ENCODE measurements at regions not wholly inside any gene's neighbourhood (a gene's known extent, or its start where the extent isn't known, plus 50 kb on each side); places are given as distances from the start of the nearest gene placed in this dataset.
A peak's percentile ranks its signal among the peaks of the same experiment; 100 is the strongest.

DNA sequence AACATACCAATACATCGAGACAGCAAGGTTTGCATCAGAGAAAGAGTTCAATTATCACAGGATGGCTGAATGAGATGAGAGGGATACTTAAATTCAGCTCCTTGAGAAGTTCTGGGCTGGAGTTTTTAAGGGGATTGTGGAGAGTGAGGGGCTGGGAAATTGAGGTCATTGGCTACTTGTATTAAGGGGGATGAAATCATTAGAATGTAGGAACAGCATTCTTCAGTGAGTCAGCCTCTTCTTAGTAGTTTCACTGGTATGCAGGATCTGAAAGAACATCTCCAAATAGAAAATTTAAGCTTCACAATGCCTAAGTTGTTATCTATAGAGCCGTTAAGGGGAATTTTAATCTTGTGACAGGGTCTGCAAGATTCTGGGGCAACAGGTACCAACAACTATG lies 211.6 kb upstream of the TAPT1 start:
- Histone ChIP-seq H3K27ac (peak overlapping the region; percentile 28), H3K9ac (no peak overlapping the region), H3F3A (ENCODE audit: insufficient read depth) (peaks cover 25% of the 10 kb centered on the region), H3K4me3 (peak overlapping the region; percentile 27; the same call in 1 of the 2 replicates), H3K4me1 (ENCODE audit: insufficient read depth) (peaks cover 20% of the 10 kb centered on the region), H3K79me2 (ENCODE audit: insufficient read depth) (no peaks in the 10 kb centered on the region), H3K36me3 (ENCODE audit: low read depth) (no peaks in the 10 kb centered on the region), H3K27me3 (replicated peaks; ENCODE audit: insufficient read depth) (peaks cover 23% of the 10 kb centered on the region), H3K9me3 (ENCODE audit: low read depth) (no peaks in the 10 kb centered on the region), H3K9me2 (ENCODE audit: insufficient read depth) (no peaks in the 10 kb centered on the region), H3K4me2 (ENCODE audit: unreplicated experiment) (peak overlapping the region; percentile 67), H4K20me1 (ENCODE audit: insufficient read depth) (no peaks in the 10 kb centered on the region), H2AFZ (no peak overlapping the region)
- in situ Hi-C loops (cut with MboI): no loop called here
- peak; percentile 69 for DNase-seq
- TF ChIP-seq EZH2 (IDR thresholded peaks at IDR 0.05; ENCODE audit: insufficient read depth, poor library complexity, severe bottlenecking) (no peak), EZH2phosphoT487 (IDR thresholded peaks at IDR 0.05; ENCODE audit: insufficient read depth, low read depth) (no peak)
- WGBS, 2 experiments (ENCODE audit: low coverage in 1 of 2, low lambda C conversion rate in 2 of 2, missing lambda C conversion rate in 2 of 2): 37 to 44% methylated on average over 2 of the region's 2 CpGs

DNA sequence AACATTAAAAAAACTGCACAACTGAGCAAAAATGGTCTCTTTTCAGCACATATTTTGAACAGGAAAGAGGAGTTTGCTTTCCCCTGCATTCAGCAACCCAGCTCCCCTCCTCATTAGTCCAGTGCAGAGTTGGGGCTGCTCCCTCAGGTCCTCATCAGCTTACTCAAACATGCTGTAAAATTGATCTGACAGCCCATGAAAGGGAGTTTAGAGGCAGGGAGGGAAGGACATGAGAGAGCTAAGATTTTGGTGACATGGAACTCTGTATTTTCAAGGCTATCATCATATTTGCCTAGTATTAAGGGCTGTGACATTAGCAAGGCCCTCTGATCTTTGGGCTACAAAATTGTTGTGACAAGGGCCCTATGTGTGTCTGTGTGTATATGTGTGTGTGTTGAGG lies 205.6 kb upstream of the TAPT1 start:
- Histone ChIP-seq H3K79me2 (ENCODE audit: insufficient read depth) (no peaks in the 10 kb centered on the region), H4K20me1 (ENCODE audit: insufficient read depth) (no peaks in the 10 kb centered on the region), H3K27ac (no peak overlapping the region), H3K9ac (no peak overlapping the region), H3K4me3 (no peak overlapping the region), H3K4me1 (ENCODE audit: insufficient read depth) (no peaks in the 10 kb centered on the region), H3K36me3 (ENCODE audit: low read depth) (no peaks in the 10 kb centered on the region), H3K9me3 (ENCODE audit: low read depth) (no peaks in the 10 kb centered on the region), H3K9me2 (ENCODE audit: insufficient read depth) (no peaks in the 10 kb centered on the region), H3K27me3 (replicated peaks; ENCODE audit: insufficient read depth) (peaks cover 13% of the 10 kb centered on the region), H3K4me2 (ENCODE audit: unreplicated experiment) (no peak overlapping the region), H2AFZ (no peak overlapping the region), H3F3A (ENCODE audit: insufficient read depth) (no peaks in the 10 kb centered on the region)
- in situ Hi-C loops (cut with MboI): no loop called here
- TF ChIP-seq EZH2 (IDR thresholded peaks at IDR 0.05; ENCODE audit: insufficient read depth, poor library complexity, severe bottlenecking) (no peak), EZH2phosphoT487 (IDR thresholded peaks at IDR 0.05; ENCODE audit: insufficient read depth, low read depth) (no peak)
- no peak for DNase-seq

DNA sequence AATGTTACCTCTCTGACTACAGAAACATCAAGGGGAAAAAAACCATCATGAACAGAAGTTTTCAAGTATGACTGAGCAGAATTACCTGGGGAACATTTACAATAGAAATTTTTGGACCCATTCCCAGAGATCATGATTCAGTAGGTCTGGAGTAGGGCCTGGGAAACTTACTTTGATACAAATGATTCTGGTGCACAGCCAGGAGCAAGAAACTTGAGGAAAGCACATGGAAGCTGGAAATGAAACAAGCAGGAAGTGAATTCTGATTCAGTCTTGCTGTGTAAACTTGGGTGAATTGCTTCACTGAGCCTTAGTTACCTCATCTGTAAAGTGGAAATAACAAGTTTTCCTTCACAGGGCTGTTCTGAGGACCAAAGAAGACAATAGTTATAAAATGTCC lies 192.5 kb upstream of the TAPT1 start:
- H3F3A ChIP-seq (ENCODE audit: insufficient read depth): no peaks in the 10 kb centered on the region
- in situ Hi-C loops (cut with MboI): no loop called here
- peaks cover 8% of the 10 kb centered on the region for H3K27me3 ChIP-seq (replicated peaks; ENCODE audit: insufficient read depth)
- no peaks in the 10 kb centered on the region for H3K4me1 ChIP-seq (ENCODE audit: insufficient read depth)
- no peak overlapping the region for H2AFZ ChIP-seq
- H3K36me3 ChIP-seq (ENCODE audit: low read depth): no peaks in the 10 kb centered on the region
- no peak overlapping the region for H3K4me3 ChIP-seq
- TF ChIP-seq EZH2 (IDR thresholded peaks at IDR 0.05; ENCODE audit: insufficient read depth, poor library complexity, severe bottlenecking) (no peak), EZH2phosphoT487 (IDR thresholded peaks at IDR 0.05; ENCODE audit: insufficient read depth, low read depth) (no peak)
- no peak overlapping the region for H3K9ac ChIP-seq
- no peaks in the 10 kb centered on the region for H3K79me2 ChIP-seq (ENCODE audit: insufficient read depth)
- no peaks in the 10 kb centered on the region for H3K9me3 ChIP-seq (ENCODE audit: low read depth)
- no peak overlapping the region for H3K4me2 ChIP-seq (ENCODE audit: unreplicated experiment)
- DNase-seq: peak; percentile 31
- no peaks in the 10 kb centered on the region for H3K9me2 ChIP-seq (ENCODE audit: insufficient read depth)
- no peaks in the 10 kb centered on the region for H4K20me1 ChIP-seq (ENCODE audit: insufficient read depth)
- H3K27ac ChIP-seq: no peak overlapping the region

DNA sequence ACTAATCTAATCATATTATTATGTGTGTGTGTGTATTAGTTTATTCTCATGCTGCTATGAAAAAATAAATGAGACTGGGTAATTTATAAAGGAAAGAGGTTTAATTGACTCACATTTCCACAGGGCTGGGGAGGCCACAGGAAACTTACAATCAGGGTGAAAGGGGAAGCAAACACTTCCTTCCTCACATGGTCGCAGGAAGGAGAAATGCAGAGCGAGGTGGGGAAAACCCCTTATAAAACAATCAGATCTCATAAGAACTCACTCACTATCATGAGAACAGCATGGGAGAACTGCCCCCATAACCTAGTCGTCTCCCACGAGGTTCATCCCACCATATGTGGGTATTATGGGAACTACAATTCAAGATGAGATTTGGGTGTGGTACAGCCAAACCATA lies 190.9 kb upstream of the TAPT1 start:
- in situ Hi-C loops (cut with MboI): no loop called here
- Histone ChIP-seq H2AFZ (no peak overlapping the region), H3K27ac (no peak overlapping the region), H3F3A (ENCODE audit: insufficient read depth) (no peaks in the 10 kb centered on the region), H4K20me1 (ENCODE audit: insufficient read depth) (no peaks in the 10 kb centered on the region), H3K79me2 (ENCODE audit: insufficient read depth) (no peaks in the 10 kb centered on the region), H3K4me2 (ENCODE audit: unreplicated experiment) (no peak overlapping the region), H3K9me2 (ENCODE audit: insufficient read depth) (no peaks in the 10 kb centered on the region), H3K9me3 (ENCODE audit: low read depth) (no peaks in the 10 kb centered on the region), H3K36me3 (ENCODE audit: low read depth) (no peaks in the 10 kb centered on the region), H3K9ac (no peak overlapping the region), H3K27me3 (replicated peaks; ENCODE audit: insufficient read depth) (peaks cover 14% of the 10 kb centered on the region), H3K4me1 (ENCODE audit: insufficient read depth) (no peaks in the 10 kb centered on the region), H3K4me3 (no peak overlapping the region)
- 70 to 71% methylated on average over 4 of the region's 4 CpGs for WGBS, 2 experiments (ENCODE audit: low coverage in 1 of 2, low lambda C conversion rate in 2 of 2, missing lambda C conversion rate in 2 of 2)
- no peak for TF ChIP-seq EZH2 (IDR thresholded peaks at IDR 0.05; ENCODE audit: insufficient read depth, poor library complexity, severe bottlenecking)
- no peak for DNase-seq

DNA sequence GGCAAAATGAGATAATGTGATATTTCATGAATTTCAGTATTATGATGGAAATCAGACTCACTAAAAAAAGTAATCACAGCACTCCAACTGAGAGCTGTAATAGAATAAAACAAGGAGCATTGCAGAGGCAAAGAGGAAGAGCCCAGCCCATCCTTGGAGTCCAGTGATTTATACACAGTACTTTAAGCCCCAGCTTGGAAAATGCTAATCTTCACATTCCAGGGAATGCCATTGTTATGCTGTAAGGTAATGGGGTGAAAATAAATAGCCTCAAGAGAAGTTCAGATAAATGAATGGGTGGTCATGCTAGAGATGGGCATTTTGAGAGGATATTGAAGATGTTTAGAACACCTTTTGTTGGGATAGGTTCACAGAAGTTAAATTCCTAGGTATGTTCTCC lies 190.3 kb upstream of the TAPT1 start:
- Histone ChIP-seq H2AFZ (no peak overlapping the region), H3K4me1 (ENCODE audit: insufficient read depth) (no peaks in the 10 kb centered on the region), H3K79me2 (ENCODE audit: insufficient read depth) (no peaks in the 10 kb centered on the region), H4K20me1 (ENCODE audit: insufficient read depth) (no peaks in the 10 kb centered on the region), H3F3A (ENCODE audit: insufficient read depth) (no peaks in the 10 kb centered on the region), H3K9me3 (ENCODE audit: low read depth) (no peaks in the 10 kb centered on the region), H3K4me3 (no peak overlapping the region), H3K27me3 (replicated peaks; ENCODE audit: insufficient read depth) (peaks cover 14% of the 10 kb centered on the region), H3K27ac (no peak overlapping the region), H3K9me2 (ENCODE audit: insufficient read depth) (no peaks in the 10 kb centered on the region), H3K36me3 (ENCODE audit: low read depth) (no peaks in the 10 kb centered on the region), H3K4me2 (ENCODE audit: unreplicated experiment) (no peak overlapping the region), H3K9ac (no peak overlapping the region)
- no peak for DNase-seq
- in situ Hi-C loops (cut with MboI): no loop called here
- TF ChIP-seq EZH2 (IDR thresholded peaks at IDR 0.05; ENCODE audit: insufficient read depth, poor library complexity, severe bottlenecking) (no peak), EZH2phosphoT487 (IDR thresholded peaks at IDR 0.05; ENCODE audit: insufficient read depth, low read depth) (no peak)

Data from GM23248 (cell line).